ENCODE measurements at regions not wholly inside any gene's neighbourhood (a gene's known extent, or its start where the extent isn't known, plus 50 kb on each side); places are given as distances from the start of the nearest gene placed in this dataset.

GRCh38 chr3:35483131-35483530, 156.2 kb upstream of the ARPP21 start:
- no peak for DNase-seq
- Histone ChIP-seq H3K4me3 (ENCODE audit: low read depth, low read length) (no peak overlapping the region), H3K27ac (no peak overlapping the region), H3K27me3 (ENCODE audit: insufficient read depth, low read depth, severe bottlenecking) (no peaks in the 10 kb centered on the region), H3K36me3 (no peaks in the 10 kb centered on the region), H3K9me3 (ENCODE audit: severe bottlenecking) (no peaks in the 10 kb centered on the region)
- no peak for TF ChIP-seq CTCF (IDR thresholded peaks at IDR 0.05; ENCODE audit: low read depth, low read length)

- Histone ChIP-seq H3K9me3 (ENCODE audit: severe bottlenecking) (no peaks in the 10 kb centered on the region), H3K4me3 (ENCODE audit: low read depth, low read length) (no peak overlapping the region), H3K27me3 (ENCODE audit: insufficient read depth, low read depth, severe bottlenecking) (no peaks in the 10 kb centered on the region), H3K36me3 (no peaks in the 10 kb centered on the region), H3K27ac (no peak overlapping the region)
- no peak for DNase-seq
- TF ChIP-seq CTCF (IDR thresholded peaks at IDR 0.05; ENCODE audit: low read depth, low read length) = no peak
Measured at GRCh38 chr3:35484929-35485530, 154.3 kb upstream of the ARPP21 start.

- no peak for DNase-seq
- H3K9me3 ChIP-seq (ENCODE audit: severe bottlenecking) = no peaks in the 10 kb centered on the region
- H3K27me3 ChIP-seq (ENCODE audit: insufficient read depth, low read depth, severe bottlenecking) = no peaks in the 10 kb centered on the region
- no peak overlapping the region for H3K27ac ChIP-seq
- no peak overlapping the region for H3K4me3 ChIP-seq (ENCODE audit: low read depth, low read length)
- no peaks in the 10 kb centered on the region for H3K36me3 ChIP-seq
- TF ChIP-seq CTCF (IDR thresholded peaks at IDR 0.05; ENCODE audit: low read depth, low read length) = no peak
Measured at GRCh38 chr3:35486295-35486694, 153.0 kb upstream of the ARPP21 start.

GRCh38 chr3:35487376-35487775, 151.9 kb upstream of the ARPP21 start:
- no peak for TF ChIP-seq CTCF (IDR thresholded peaks at IDR 0.05; ENCODE audit: low read depth, low read length)
- no peak for DNase-seq
- Histone ChIP-seq H3K9me3 (ENCODE audit: severe bottlenecking) (no peaks in the 10 kb centered on the region), H3K4me3 (ENCODE audit: low read depth, low read length) (no peak overlapping the region), H3K36me3 (no peaks in the 10 kb centered on the region), H3K27ac (no peak overlapping the region), H3K27me3 (ENCODE audit: insufficient read depth, low read depth, severe bottlenecking) (no peaks in the 10 kb centered on the region)

GRCh38 chr3:35488526-35488925, 150.8 kb upstream of the ARPP21 start:
- Histone ChIP-seq H3K27ac (no peak overlapping the region), H3K4me3 (ENCODE audit: low read depth, low read length) (no peak overlapping the region), H3K27me3 (ENCODE audit: insufficient read depth, low read depth, severe bottlenecking) (no peaks in the 10 kb centered on the region), H3K9me3 (ENCODE audit: severe bottlenecking) (no peaks in the 10 kb centered on the region), H3K36me3 (no peaks in the 10 kb centered on the region)
- TF ChIP-seq CTCF (IDR thresholded peaks at IDR 0.05; ENCODE audit: low read depth, low read length) = no peak
- DNase-seq = no peak

GRCh38 chr3:35492841-35493240, 146.5 kb upstream of the ARPP21 start:
- no peak overlapping the region for H3K4me3 ChIP-seq (ENCODE audit: low read depth, low read length)
- H3K27ac ChIP-seq = no peak overlapping the region
- TF ChIP-seq CTCF (IDR thresholded peaks at IDR 0.05; ENCODE audit: low read depth, low read length) = no peak
- no peak for DNase-seq
- H3K27me3 ChIP-seq (ENCODE audit: insufficient read depth, low read depth, severe bottlenecking) = no peaks in the 10 kb centered on the region
- no peaks in the 10 kb centered on the region for H3K36me3 ChIP-seq
- H3K9me3 ChIP-seq (ENCODE audit: severe bottlenecking) = no peaks in the 10 kb centered on the region

All from WERI-Rb-1 (cell line).